ENCODE measurements at regions not wholly inside any gene's neighbourhood (a gene's known extent, or its start where the extent isn't known, plus 50 kb on each side); places are given as distances from the start of the nearest gene placed in this dataset.

DNA sequence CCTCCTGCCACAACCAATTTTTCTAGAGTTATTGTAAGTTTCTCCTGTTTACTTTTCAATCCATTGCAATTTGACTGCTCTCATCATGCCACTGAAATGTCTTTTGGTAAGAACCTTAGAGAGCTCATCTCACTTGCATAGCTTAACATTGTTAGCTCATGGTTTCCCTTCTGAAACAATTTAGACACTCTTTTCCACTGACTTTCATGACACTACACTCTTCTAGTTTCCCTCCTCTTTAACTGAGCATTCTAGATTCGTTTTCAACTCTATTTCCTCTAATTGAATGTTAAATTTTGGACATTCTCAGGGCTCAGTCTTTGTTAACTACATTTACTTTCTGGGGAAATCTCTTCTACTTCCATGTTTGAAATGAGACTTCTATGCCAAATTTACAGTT is 369.1 kb downstream of the JRKL start:
- Histone ChIP-seq H3K36me3 (ENCODE audit: insufficient read depth) (no peaks in the 10 kb centered on the region), H3K4me1 (ENCODE audit: insufficient read depth) (no peaks in the 10 kb centered on the region), H3K4me2 (no peak overlapping the region), H4K20me1 (replicated peaks; ENCODE audit: insufficient read depth) (no peaks in the 10 kb centered on the region), H3K79me2 (replicated peaks; ENCODE audit: insufficient read depth) (no peaks in the 10 kb centered on the region), H3K27ac (ENCODE audit: low read depth) (no peak overlapping the region), H2AFZ (no peak overlapping the region), H3F3A (replicated peaks; ENCODE audit: low read depth) (no peaks in the 10 kb centered on the region), H3K9me2 (ENCODE audit: insufficient read depth) (0 out of 2 replicates have a peak, but pooled peaks cover 9% of the 10 kb centered on the region), H3K4me3 (no peak overlapping the region), H3K27me3 (ENCODE audit: insufficient read depth) (no peaks in the 10 kb centered on the region)
- peaks cover 2% of the 10 kb centered on the region for H3K27me3 Mint-ChIP-seq (ENCODE audit: insufficient read depth, low read depth, poor library complexity)
- no peak for ATAC-seq
- H3K27ac Mint-ChIP-seq = no peak overlapping the region
- no peaks in the 10 kb centered on the region for H3K36me3 Mint-ChIP-seq (ENCODE audit: low read depth)
- no peaks in the 10 kb centered on the region for H3K9me3 Mint-ChIP-seq
- no peak overlapping the region for H3K4me3 Mint-ChIP-seq
- DNase-seq (ENCODE audit: low spot score) = no peak
- peaks cover 5% of the 10 kb centered on the region; the same call in 1 of the 3 replicates for H3K4me1 Mint-ChIP-seq
- TF ChIP-seq, protein P1, sequence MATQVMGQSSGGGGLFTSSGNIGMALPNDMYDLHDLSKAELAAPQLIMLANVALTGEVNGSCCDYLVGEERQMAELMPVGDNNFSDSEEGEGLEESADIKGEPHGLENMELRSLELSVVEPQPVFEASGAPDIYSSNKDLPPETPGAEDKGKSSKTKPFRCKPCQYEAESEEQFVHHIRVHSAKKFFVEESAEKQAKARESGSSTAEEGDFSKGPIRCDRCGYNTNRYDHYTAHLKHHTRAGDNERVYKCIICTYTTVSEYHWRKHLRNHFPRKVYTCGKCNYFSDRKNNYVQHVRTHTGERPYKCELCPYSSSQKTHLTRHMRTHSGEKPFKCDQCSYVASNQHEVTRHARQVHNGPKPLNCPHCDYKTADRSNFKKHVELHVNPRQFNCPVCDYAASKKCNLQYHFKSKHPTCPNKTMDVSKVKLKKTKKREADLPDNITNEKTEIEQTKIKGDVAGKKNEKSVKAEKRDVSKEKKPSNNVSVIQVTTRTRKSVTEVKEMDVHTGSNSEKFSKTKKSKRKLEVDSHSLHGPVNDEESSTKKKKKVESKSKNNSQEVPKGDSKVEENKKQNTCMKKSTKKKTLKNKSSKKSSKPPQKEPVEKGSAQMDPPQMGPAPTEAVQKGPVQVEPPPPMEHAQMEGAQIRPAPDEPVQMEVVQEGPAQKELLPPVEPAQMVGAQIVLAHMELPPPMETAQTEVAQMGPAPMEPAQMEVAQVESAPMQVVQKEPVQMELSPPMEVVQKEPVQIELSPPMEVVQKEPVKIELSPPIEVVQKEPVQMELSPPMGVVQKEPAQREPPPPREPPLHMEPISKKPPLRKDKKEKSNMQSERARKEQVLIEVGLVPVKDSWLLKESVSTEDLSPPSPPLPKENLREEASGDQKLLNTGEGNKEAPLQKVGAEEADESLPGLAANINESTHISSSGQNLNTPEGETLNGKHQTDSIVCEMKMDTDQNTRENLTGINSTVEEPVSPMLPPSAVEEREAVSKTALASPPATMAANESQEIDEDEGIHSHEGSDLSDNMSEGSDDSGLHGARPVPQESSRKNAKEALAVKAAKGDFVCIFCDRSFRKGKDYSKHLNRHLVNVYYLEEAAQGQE (IDR thresholded peaks at IDR 0.05; ENCODE audit: unreplicated experiment) = no peak
- no peak for TF ChIP-seq NANOG (IDR thresholded peaks at IDR 0.05; ENCODE audit: borderline replicate concordance)
- TF ChIP-seq CREB1 (CRISPR knock-in tag; IDR thresholded peaks at IDR 0.05; ENCODE audit: low read depth) = no peak
- no peak for TF ChIP-seq EZH2phosphoT487 (IDR thresholded peaks at IDR 0.05; ENCODE audit: unreplicated experiment)
- TF ChIP-seq ZNF114 (CRISPR knock-in tag; IDR thresholded peaks at IDR 0.05) = no peak
- TF ChIP-seq, protein P2, sequence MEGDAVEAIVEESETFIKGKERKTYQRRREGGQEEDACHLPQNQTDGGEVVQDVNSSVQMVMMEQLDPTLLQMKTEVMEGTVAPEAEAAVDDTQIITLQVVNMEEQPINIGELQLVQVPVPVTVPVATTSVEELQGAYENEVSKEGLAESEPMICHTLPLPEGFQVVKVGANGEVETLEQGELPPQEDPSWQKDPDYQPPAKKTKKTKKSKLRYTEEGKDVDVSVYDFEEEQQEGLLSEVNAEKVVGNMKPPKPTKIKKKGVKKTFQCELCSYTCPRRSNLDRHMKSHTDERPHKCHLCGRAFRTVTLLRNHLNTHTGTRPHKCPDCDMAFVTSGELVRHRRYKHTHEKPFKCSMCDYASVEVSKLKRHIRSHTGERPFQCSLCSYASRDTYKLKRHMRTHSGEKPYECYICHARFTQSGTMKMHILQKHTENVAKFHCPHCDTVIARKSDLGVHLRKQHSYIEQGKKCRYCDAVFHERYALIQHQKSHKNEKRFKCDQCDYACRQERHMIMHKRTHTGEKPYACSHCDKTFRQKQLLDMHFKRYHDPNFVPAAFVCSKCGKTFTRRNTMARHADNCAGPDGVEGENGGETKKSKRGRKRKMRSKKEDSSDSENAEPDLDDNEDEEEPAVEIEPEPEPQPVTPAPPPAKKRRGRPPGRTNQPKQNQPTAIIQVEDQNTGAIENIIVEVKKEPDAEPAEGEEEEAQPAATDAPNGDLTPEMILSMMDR (conservative IDR thresholded peaks at IDR 0.05; ENCODE audit: low read depth in 2 of 2) = no peak
- TF ChIP-seq ZNF331 (CRISPR knock-in tag; IDR thresholded peaks at IDR 0.05; ENCODE audit: low read depth) = no peak
- TF ChIP-seq EZH2 (IDR thresholded peaks at IDR 0.05; ENCODE audit: low read depth, unreplicated experiment) = no peak
- TF ChIP-seq, protein P3, sequence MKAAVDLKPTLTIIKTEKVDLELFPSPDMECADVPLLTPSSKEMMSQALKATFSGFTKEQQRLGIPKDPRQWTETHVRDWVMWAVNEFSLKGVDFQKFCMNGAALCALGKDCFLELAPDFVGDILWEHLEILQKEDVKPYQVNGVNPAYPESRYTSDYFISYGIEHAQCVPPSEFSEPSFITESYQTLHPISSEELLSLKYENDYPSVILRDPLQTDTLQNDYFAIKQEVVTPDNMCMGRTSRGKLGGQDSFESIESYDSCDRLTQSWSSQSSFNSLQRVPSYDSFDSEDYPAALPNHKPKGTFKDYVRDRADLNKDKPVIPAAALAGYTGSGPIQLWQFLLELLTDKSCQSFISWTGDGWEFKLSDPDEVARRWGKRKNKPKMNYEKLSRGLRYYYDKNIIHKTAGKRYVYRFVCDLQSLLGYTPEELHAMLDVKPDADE (IDR thresholded peaks at IDR 0.05) = no peak
- TF ChIP-seq, protein P4, sequence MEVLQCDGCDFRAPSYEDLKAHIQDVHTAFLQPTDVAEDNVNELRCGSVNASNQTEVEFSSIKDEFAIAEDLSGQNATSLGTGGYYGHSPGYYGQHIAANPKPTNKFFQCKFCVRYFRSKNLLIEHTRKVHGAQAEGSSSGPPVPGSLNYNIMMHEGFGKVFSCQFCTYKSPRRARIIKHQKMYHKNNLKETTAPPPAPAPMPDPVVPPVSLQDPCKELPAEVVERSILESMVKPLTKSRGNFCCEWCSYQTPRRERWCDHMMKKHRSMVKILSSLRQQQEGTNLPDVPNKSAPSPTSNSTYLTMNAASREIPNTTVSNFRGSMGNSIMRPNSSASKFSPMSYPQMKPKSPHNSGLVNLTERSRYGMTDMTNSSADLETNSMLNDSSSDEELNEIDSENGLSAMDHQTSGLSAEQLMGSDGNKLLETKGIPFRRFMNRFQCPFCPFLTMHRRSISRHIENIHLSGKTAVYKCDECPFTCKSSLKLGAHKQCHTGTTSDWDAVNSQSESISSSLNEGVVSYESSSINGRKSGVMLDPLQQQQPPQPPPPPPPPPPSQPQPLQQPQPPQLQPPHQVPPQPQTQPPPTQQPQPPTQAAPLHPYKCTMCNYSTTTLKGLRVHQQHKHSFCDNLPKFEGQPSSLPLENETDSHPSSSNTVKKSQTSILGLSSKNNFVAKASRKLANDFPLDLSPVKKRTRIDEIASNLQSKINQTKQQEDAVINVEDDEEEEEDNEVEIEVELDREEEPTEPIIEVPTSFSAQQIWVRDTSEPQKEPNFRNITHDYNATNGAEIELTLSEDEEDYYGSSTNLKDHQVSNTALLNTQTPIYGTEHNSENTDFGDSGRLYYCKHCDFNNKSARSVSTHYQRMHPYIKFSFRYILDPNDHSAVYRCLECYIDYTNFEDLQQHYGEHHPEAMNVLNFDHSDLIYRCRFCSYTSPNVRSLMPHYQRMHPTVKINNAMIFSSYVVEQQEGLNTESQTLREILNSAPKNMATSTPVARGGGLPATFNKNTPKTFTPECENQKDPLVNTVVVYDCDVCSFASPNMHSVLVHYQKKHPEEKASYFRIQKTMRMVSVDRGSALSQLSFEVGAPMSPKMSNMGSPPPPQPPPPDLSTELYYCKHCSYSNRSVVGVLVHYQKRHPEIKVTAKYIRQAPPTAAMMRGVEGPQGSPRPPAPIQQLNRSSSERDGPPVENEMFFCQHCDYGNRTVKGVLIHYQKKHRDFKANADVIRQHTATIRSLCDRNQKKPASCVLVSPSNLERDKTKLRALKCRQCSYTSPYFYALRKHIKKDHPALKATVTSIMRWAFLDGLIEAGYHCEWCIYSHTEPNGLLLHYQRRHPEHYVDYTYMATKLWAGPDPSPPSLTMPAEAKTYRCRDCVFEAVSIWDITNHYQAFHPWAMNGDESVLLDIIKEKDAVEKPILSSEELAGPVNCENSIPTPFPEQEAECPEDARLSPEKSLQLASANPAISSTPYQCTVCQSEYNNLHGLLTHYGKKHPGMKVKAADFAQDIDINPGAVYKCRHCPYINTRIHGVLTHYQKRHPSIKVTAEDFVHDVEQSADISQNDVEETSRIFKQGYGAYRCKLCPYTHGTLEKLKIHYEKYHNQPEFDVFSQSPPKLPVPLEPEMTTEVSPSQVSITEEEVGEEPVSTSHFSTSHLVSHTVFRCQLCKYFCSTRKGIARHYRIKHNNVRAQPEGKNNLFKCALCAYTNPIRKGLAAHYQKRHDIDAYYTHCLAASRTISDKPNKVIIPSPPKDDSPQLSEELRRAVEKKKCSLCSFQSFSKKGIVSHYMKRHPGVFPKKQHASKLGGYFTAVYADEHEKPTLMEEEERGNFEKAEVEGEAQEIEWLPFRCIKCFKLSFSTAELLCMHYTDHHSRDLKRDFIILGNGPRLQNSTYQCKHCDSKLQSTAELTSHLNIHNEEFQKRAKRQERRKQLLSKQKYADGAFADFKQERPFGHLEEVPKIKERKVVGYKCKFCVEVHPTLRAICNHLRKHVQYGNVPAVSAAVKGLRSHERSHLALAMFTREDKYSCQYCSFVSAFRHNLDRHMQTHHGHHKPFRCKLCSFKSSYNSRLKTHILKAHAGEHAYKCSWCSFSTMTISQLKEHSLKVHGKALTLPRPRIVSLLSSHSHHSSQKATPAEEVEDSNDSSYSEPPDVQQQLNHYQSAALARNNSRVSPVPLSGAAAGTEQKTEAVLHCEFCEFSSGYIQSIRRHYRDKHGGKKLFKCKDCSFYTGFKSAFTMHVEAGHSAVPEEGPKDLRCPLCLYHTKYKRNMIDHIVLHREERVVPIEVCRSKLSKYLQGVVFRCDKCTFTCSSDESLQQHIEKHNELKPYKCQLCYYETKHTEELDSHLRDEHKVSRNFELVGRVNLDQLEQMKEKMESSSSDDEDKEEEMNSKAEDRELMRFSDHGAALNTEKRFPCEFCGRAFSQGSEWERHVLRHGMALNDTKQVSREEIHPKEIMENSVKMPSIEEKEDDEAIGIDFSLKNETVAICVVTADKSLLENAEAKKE (CRISPR knock-in tag; IDR thresholded peaks at IDR 0.05) = no peak
- no peak for TF ChIP-seq JUNB (IDR thresholded peaks at IDR 0.05; ENCODE audit: unreplicated experiment)
- no peak for TF ChIP-seq POLR2AphosphoS5 (IDR thresholded peaks at IDR 0.05; ENCODE audit: low read depth)
- no peak for TF ChIP-seq STAT1 (IDR thresholded peaks at IDR 0.05; ENCODE audit: unreplicated experiment)

Measured in GM23338 (cell line).